ENCODE measurements at regions not wholly inside any gene's neighbourhood (a gene's known extent, or its start where the extent isn't known, plus 50 kb on each side); places are given as distances from the start of the nearest gene placed in this dataset.

DNA sequence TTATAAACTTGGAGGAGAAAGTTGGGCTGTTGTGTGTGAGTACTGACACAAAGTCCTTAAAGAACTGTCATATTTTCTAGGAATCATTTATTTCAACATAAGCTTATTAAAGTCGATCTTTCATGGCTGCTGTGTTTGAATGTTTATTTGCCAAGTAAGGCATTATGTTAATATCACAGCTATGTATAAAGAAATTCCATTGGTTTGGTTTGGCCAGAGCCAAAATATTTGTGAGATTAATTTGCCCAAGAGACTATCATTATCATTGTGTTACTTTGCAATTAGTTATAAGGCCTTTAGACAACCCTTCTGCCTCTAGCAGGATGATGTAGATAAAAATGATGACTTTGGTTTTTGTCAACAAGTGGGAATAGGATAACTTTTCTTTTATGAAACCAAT is 240.6 kb upstream of the NT5C1B start:
- no peak for DNase-seq (ENCODE audit: low spot score)

DNA sequence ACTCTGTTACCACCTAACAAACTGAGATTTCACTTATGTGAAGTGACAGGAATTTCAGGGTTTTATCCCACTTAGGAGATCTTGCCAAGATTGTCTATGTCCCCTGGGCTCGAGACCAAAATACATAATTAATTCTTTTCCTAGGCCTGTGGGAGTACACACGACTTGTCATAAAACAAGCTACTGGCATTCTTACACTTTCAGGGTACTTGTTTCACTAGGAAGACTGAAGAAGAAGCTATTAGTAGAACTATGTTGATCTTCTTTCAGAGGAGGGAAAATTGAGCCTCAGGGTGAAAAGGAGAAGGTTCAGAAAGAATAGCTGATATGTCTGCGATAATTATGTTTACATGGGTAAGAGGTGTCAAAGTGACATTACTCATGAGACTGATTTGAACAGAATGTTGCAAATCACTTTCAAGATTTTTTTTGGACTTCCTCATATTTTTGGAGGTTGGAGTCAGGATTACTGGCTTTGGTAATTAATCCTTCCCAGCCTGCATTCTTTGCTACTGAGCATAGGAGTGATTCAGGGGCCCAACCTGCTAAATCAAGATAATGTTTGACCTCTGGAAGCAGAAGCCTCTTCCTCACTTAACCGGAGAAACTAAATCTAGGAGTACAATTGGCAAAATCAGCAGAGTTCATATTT is 240.0 kb upstream of the NT5C1B start:
- DNase-seq (ENCODE audit: low spot score), result peak; percentile 89

DNA sequence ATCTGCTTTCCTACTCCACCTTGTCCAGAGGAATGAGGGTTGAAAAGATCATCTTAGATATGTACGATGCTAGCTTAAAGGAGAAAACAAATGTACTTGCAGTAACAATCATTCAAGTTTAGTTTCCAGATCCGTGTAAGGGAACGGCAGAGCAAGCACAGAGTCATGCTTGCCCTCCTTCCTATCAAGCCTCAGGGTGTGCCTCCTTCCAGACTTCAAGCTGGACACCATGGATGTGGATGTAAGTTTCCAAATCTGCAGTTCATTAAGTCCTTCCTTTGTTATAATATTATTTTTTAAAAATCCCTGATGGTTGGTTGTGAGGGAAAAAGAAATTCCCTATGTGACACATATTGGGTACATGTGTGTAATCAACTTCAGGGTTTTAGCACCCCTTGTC is 238.9 kb upstream of the NT5C1B start:
- DNase-seq (ENCODE audit: low spot score), result no peak

DNA sequence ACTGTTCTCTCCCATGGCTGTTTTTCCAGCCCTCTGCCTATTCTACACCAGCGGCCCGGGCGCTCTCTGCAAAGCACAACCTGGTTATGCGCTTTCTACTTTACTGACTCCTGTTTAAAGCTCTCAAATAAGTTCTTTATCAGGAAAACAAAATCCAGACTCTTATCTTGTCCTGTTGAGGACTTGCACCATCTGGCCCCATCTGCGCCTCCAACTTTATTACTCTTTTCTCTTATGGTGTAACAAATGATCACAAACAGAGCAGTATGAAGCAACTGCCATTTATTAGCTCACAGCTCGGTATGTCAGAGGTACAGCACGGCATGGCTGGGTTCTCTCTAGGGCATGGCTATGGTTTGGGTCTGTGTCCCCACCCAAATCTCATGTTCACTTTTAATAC is 236.5 kb upstream of the NT5C1B start:
- no peak for DNase-seq (ENCODE audit: low spot score)

DNA sequence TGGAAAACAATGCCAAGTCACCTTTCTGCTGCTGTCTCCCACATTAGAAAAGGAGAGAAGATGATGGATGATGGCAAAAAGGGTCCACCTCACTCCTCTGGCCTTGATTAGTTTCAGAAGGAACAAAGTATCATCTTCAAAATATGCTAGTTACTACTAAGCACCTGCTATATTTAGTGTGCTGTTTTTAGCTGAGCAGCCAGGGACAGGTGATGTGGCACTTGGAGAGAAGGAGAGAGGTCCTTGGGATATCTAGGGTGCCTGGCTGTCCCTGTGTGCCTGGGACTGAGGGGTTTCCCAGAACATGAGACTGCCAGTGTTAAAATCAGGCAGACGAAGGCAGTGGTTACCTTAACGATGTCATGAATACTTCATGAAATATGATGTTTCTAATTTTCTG is 235.5 kb upstream of the NT5C1B start:
- no peak for DNase-seq (ENCODE audit: low spot score)

DNA sequence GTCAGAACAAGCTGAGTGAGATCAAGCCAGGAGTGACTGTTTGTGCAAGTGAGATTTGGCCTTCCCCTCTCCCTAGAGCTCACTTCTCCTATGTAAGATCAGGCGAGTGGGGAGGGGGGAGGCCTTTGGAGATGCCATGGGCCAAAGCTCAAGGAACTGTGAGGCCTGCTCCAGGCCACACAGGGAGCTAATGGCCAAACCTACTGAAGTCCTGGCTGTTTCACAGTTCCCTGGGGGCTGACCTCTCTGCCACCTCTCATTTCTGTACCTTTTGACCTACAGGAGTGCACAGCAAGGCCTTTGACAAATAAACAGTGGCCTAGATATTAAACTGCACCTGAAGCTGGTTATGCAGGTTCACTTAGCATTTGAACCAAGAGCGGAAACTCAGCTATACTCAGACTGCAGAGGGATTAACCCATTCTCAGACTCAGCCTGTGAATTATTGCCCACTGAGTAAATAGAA is 235.0 kb upstream of the NT5C1B start:
- no peak for DNase-seq (ENCODE audit: low spot score)

DNA sequence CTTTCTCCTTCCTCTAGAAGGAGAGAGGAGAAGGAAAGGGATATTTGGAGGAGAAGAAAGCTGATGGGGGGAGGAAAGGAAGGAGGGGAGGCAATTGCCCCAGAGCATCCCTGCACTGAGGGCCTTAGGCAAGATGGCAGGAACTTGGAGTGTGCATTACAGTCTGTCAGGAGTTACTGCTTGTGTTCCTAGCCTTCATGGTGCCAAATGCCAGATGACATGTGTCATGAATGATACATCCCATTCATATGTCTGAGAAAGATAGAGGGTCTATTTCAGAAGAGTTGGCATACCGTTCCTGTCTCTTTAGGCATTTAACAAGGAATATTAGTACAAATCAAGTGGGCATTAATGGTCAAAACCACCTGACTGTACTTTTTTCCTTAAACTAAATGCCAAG is 232.1 kb upstream of the NT5C1B start:
- DNase-seq (ENCODE audit: low spot score), result no peak

DNA sequence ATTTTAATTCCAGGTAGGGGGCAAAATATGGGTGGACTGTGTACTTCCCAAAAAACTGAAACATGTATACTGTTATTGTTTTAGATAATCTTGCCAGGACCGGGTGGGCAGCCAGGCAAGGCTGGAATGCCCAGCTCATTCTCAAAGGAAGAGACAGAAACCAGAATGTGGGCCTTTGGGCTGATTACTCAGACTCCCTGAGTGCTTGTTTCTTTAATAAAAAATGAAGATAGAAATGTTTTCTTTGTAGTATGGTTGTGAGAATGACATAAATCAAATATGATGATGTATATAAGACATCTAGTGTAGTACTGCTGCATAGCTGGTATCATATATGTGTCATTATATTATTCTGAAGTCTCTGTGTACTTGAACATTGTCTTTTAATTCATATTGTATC is 231.6 kb upstream of the NT5C1B start:
- no peak for DNase-seq (ENCODE audit: low spot score)

DNA sequence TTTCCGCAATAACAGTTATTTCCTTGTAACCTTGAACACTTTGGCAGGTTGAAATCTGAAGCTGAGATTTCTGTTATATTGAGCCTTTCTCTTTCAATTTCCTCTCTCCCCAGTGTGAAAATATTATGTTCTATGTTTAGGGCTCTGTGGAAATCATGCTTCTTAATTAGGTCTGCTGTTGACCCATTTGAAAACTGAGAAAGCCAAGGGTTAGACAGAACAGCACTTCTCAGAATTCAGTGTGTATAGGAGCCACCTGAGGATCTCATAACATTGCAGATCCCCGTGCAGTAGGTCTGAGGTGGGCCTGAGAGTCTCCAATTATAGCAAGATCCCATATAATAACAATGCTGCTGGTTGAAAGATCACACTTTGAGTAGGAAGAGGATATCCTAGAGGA is 230.2 kb upstream of the NT5C1B start:
- no peak for DNase-seq (ENCODE audit: low spot score)

DNA sequence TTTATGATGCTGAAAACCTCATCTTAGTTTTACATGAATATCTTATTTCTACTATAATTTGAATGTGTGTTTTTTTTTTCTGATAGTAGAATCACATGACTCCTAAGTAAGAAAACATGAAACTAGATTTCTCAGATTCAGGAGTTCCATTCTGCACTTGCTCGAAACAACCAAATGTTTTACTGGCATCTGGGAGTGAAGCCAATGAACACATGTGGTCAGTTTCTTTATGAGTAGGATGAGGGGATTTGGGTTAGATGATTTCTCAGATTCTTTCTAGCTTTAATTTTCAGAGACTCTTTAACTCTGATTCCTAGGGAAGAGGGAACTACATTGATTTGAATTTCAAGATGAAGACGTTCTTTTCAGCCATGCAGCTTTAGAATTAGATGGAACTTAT is 225.0 kb upstream of the NT5C1B start:
- no peak for DNase-seq (ENCODE audit: low spot score)

DNA sequence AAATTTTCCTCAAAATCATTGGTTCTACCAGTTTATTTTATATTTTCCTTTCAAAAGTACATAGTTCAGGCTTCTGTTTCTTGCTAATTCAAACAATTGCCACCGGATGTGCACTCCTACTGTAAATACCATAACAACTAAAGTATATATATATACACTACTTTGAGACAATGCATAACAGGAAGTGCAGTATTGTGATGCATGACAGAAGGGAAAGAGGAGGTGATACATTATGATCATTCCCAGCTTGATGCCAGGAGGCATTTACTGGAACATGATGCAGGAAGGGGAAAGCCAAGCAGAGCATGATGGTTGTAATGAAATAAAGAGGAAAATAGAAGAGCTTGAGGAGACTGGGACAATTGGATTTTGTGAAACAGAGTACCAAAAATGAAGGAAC is 215.2 kb upstream of the NT5C1B start:
- peak; percentile 8 for DNase-seq (ENCODE audit: low spot score)

DNA sequence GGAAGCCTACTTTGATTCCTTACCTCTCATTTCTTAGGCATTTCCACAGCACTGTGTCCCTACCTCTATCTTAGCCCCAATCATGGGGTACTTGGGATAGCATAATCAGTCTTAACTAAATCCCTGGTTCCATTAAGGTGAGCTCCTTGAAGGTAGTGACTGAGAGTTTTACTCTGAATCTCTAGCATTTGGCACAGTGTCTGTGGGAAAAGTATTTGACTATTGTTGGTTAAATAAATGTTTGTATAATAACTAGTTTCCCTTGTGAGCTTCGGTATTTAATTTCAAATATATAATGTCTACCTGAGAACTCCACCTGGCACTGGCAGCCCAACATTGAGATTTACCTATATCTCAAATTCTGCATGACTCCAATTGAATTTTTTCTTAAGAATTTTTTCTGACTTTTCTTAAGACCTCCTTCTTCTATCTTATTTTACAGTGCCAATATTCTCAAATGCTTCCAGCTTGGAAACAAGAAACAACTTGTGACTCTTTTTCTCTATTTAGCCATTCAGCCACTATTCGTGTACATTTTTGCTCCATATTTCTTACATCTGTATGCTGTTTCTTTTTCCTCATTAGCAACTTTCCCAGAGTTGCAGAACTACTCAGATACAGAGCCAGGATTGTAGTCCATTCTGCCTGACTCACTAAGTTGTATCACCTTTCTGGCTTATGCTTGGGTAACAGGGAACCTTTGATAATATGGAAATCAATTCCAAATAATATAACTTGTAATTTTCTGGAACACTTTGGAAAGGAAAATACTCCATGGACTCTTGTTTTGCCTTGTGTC is 214.0 kb upstream of the NT5C1B start:
- no peak for DNase-seq (ENCODE audit: low spot score)

DNA sequence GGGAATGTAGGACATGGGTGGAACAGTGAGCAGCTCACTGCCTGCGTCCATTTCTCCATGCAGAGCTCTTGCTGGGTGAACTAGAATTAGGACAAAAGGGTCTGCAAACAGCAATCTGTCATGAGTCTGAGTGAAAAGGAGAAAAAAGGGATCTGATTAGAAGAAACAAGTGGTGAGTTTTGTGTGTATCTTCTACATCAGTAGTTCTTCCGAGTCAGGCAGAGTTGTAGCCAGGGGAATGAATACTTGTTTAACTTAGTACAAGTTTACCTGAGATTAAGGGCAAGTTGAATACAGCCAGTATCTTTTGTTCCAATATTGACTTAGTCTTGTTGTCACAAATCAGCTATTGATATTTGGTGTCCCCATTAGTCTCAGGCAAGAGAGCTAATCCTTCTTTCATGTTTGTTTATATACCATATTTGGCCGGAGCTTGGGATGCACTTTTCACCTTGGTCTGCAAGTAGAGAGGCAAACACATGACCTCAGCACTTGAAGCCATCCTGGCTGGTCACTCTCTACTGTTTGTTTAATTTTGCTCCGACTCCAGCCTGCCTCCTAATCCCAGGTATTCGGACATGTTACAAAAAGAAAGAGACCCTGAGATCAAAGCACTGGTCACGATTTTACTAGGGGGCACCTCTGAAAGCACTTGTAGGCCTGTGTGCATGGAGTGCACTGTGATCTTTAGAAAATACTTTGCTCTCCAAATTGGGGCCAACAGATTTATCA is 211.0 kb upstream of the NT5C1B start:
- no peak for DNase-seq (ENCODE audit: low spot score)

DNA sequence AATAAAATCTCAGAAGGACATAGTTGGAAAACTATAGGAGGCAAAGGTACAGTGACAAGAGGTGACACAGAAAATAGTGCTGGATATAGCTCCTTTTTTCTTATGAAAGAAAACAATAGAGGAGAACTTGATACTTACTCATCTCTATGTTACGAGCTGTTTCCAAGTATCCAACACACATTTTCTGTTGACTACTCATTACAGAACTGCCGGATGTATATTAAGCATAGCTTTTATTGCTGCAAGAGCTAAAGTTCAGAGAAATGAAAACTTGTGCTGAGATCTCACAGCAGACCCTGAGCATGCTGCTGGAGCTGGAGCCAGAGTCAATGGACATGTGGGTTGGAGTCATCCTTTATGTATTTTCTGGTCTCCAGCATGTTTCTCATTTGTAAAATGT is 210.0 kb upstream of the NT5C1B start:
- DNase-seq (ENCODE audit: low spot score), result no peak

DNA sequence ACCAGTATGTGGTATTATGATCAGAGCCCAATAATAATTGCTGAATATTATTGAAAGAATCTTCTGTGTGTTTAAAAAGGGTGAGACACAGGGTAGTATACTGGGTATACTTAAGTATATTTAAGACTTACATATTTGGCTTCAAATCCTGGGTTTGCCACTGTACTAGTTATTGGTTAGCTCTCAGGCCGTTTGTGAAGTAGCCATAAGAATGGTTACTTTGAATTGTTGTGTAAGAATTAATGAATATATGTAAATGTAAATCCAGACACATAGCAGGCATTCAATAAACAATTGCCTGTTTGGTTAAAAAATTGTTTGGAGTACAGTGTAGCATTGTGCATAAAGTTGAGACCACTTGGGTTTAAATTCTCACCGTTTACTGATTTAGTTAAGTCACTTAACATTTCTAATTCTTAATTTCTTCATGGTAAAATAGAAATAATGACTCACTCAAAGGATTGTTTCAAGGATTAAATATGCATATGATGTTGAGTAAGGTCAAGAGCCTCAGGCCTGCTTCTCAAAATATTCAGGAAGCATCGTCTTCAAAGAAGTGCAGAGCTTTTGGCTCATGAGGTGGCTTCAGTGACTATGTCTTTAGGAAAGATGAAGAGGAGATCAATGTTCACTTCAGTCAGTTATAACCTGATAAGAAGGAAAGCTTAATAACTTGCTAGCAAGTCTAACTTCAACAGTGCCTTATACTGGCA is 207.9 kb upstream of the NT5C1B start:
- no peak for DNase-seq (ENCODE audit: low spot score)

DNA sequence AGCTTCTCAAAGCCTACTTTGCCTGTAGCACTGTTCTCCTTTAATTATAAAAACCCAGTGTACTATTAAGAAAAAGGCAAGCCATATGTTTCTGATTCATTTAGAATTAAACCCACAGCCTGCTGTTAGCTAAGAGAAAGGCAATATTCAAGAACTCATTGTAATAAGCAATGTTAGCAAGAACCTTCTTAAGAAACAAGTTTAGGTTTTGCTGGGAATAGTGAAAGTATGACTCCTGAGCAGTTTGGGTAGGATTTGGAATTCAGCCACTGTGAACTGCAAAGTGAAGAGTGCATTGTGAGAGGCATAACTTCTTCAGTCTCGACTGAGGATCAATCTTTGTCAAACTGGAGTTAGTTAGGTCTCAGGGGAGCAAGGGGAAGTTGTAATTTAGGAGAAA is 206.5 kb upstream of the NT5C1B start:
- no peak for DNase-seq (ENCODE audit: low spot score)

DNA sequence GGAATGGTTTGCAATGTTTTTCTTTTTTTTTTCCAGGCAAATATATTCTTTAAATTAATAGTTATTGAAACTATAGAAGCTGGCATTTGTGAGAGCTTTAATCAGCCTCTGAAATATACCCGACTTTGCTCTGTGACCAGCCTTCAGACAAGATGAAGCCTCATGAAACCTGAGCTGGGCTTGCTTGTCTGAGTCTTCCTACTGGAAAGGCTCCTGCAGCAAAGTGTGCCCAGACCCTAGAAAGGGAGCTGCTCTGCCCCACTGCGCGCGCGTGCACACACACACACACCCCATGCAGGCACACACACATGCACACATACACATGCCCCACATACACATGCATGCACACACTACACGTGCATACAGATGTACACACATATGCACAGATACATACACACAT is 203.3 kb upstream of the NT5C1B start:
- no peak for DNase-seq (ENCODE audit: low spot score)

DNA sequence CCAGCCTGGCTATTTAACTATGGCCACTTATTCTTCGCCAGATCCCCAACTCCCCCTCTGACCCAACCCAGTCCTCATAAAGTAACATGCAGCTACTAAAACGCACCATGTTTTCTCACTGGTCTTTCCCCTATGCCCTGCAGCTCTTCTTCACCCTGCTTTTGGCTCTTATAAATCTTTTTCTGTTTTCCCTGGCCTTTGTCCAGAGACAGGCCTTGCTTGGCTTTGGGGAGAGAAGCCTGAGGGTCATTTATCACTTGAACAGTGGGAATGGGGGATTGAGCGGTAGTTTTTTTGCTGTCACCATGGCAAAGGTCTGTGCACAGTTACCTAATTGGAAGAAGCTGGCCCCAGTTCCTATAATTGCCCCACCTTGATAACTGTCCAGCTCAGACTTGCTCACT is 202.9 kb upstream of the NT5C1B start:
- DNase-seq (ENCODE audit: low spot score), result no peak

DNA sequence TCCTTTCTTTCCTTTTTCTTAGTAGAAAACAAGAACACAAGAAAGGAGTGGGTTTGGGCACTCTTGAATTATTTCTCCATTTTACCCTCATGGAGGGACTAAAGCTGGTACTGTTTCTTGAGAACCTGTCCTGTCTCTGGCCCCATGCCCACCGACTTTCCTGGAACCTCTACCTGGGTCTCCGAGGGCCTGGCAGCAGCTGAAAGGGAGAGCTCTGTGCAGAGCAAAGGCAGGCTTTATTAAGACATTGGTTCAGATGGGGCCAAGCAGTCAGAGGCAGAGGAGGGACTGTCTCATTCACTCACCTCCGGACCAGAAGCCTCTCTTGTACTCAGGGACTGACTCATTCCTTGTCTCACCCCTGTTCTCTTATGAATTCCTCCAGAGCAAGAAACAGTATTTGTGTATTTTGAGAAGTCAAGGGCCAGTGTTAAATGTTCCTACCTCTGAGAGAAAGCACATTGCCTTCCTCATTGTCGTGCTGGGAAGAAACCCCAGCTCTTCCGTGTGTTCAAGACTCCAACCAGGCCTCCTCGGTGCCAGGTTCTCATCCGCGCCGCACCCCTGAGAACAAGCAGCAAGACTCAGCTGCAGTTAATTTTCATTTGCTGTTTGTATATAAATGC is 201.9 kb upstream of the NT5C1B start:
- DNase-seq (ENCODE audit: low spot score), result peak; percentile 46

DNA sequence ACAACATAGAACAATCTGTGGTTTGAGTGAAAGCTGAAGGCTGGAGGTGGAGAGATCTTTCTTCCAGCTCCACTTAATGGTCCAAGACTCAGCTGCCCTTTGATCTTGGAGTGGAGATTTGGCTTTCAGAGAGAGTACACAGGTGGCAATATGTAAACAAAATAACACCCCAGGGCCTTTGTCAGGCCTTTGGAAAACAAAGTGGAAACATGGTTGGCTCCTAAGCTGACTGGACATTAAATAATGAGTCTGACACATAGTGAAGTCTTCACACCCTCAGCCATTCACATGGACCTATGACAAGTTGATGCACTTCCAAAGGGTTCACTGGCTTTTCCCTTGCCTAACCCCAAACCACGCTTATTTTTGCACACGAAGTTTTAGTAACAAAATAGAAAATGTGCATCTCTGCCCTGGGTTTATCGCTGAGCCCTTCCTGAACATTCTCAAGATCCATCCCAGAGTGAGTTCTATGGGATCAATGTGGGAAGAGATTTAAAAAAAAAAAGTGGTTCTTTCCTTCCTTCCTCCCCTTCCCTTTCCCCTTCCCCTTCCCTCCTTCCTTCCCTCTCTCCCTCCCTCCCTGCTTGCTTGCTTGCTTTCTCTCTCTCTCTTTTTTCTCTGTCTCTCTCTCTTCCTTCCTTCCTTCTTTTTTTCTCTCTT is 201.3 kb upstream of the NT5C1B start:
- DNase-seq (ENCODE audit: low spot score), result no peak

DNA sequence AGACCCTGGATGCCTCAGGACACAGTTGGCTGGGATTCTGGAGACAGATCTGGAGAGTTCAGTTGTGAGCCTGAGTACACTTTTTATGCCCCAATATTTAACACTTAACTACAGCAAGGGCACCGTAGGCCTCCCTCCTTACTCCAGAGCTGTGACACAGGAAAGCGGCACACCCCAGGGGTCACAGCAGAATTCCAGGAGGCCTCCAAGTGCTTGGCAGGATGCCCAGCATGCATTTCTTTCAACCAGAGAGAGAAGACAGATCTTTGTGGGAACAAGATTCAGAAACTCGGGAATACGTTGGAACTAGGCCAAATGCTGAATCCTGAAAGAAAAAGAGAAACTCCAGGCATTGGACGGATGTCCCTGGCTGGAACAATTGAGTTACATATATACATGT is 199.2 kb upstream of the NT5C1B start:
- peak; percentile 96 for DNase-seq (ENCODE audit: low spot score)
